ENCODE measurements at regions not wholly inside any gene's neighbourhood (a gene's known extent, or its start where the extent isn't known, plus 50 kb on each side); places are given as distances from the start of the nearest gene placed in this dataset.

GRCh38 chr13:107121793-107122192 is 553.9 kb upstream of the ARGLU1 start:
- intact Hi-C loops (cut with DNase I), result loop anchor here in 1 of 2 donors (5.0 kb wide), 1 partner anchor 199 kb away; no protein-coding TSS in a partner anchor
- no peaks in the 10 kb centered on the region for H3K4me1 ChIP-seq
- no peaks in the 10 kb centered on the region for H3K9me3 ChIP-seq
- H3K27ac ChIP-seq, result no peak overlapping the region
- no peaks in the 10 kb centered on the region for H3K27me3 ChIP-seq
- no peak for ATAC-seq
- TF ChIP-seq CTCF (IDR thresholded peaks at IDR 0.05), result no peak
- DNase-seq, result no peak
- no peak overlapping the region for H3K4me3 ChIP-seq
- H3K36me3 ChIP-seq, result no peaks in the 10 kb centered on the region

- ATAC-seq (no peak), DNase-seq (peak in 1 of 4 donors; percentile 25)
- no peak overlapping the region for H3K27ac ChIP-seq
- no peaks in the 10 kb centered on the region for H3K4me1 ChIP-seq
- no peaks in the 10 kb centered on the region for H3K9me3 ChIP-seq
- intact Hi-C loops (cut with DNase I), result loop anchor here in 1 of 2 donors (5.0 kb wide), 1 partner anchor 198 kb away; no protein-coding TSS in a partner anchor
- H3K27me3 ChIP-seq, result no peaks in the 10 kb centered on the region
- H3K36me3 ChIP-seq, result no peaks in the 10 kb centered on the region
- no peak overlapping the region for H3K4me3 ChIP-seq
- no peak for TF ChIP-seq CTCF (IDR thresholded peaks at IDR 0.05)
Observed at GRCh38 chr13:107119989-107120881, 552.3 kb upstream of the ARGLU1 start.

- ATAC-seq (no peak), DNase-seq (no peak)
- no peak for TF ChIP-seq CTCF (IDR thresholded peaks at IDR 0.05)
- intact Hi-C loops (cut with DNase I), result no loop called here
- no peak overlapping the region for H3K4me3 ChIP-seq
- H3K36me3 ChIP-seq, result no peaks in the 10 kb centered on the region
- H3K27ac ChIP-seq, result no peak overlapping the region
- H3K27me3 ChIP-seq, result no peaks in the 10 kb centered on the region
- no peaks in the 10 kb centered on the region for H3K4me1 ChIP-seq
- no peaks in the 10 kb centered on the region for H3K9me3 ChIP-seq
Observed at GRCh38 chr13:107118506-107118905, 550.6 kb upstream of the ARGLU1 start.

- peak in 1 of 4 donors; percentile 40 for DNase-seq
Observed at GRCh38 chr13:107117327-107118012, 549.5 kb upstream of the ARGLU1 start.

More at GRCh38 chr13:107117327-107118012, 549.5 kb upstream of the ARGLU1 start:
- intact Hi-C loops (cut with DNase I), result no loop called here
- no peak overlapping the region for H3K27ac ChIP-seq
- no peaks in the 10 kb centered on the region for H3K27me3 ChIP-seq
- no peaks in the 10 kb centered on the region for H3K4me1 ChIP-seq
- no peak for ATAC-seq
- H3K4me3 ChIP-seq, result no peak overlapping the region
- H3K9me3 ChIP-seq, result no peaks in the 10 kb centered on the region
- no peaks in the 10 kb centered on the region for H3K36me3 ChIP-seq
- no peak for TF ChIP-seq CTCF (IDR thresholded peaks at IDR 0.05)

All from left lung (tissue), 4 donors.